Neural progenitor cell (in vitro differentiated cells): ENCODE measurements at regions not wholly inside any gene's neighbourhood (a gene's known extent, or its start where the extent isn't known, plus 50 kb on each side); places are given as distances from the start of the nearest gene placed in this dataset.

Experiments used
- CTCF ChIP-seq: fragments of 200-600 bp; sonication (generic); IDR thresholded peaks from 2 replicates; pipeline ENCODE4 v1.5.1; 2017; ENCODE audit warnings: antibody characterized with exemption, mild to moderate bottlenecking
- EZH2 ChIP-seq: fragments of 200-600 bp; sonication (generic); IDR thresholded peaks from 2 replicates; pipeline ENCODE4 v1.6.1; 2017; ENCODE audit warnings: antibody characterized with exemption, mild to moderate bottlenecking, moderate library complexity

- TF ChIP-seq EZH2 (no peak), CTCF (no peak)
Observed at GRCh38 chr6:80543598-80544222, 437.2 kb downstream of the BCKDHB start.
